ENCODE measurements at regions not wholly inside any gene's neighbourhood (a gene's known extent, or its start where the extent isn't known, plus 50 kb on each side); places are given as distances from the start of the nearest gene placed in this dataset.

GRCh38 chr5:175207321-175208040, 236.5 kb downstream of the DRD1 start:
- no peak for FAIRE-seq
- TF ChIP-seq, protein P1, sequence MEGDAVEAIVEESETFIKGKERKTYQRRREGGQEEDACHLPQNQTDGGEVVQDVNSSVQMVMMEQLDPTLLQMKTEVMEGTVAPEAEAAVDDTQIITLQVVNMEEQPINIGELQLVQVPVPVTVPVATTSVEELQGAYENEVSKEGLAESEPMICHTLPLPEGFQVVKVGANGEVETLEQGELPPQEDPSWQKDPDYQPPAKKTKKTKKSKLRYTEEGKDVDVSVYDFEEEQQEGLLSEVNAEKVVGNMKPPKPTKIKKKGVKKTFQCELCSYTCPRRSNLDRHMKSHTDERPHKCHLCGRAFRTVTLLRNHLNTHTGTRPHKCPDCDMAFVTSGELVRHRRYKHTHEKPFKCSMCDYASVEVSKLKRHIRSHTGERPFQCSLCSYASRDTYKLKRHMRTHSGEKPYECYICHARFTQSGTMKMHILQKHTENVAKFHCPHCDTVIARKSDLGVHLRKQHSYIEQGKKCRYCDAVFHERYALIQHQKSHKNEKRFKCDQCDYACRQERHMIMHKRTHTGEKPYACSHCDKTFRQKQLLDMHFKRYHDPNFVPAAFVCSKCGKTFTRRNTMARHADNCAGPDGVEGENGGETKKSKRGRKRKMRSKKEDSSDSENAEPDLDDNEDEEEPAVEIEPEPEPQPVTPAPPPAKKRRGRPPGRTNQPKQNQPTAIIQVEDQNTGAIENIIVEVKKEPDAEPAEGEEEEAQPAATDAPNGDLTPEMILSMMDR (IDR thresholded peaks at IDR 0.05; ENCODE audit: insufficient read depth, low read length, severe bottlenecking), result no peak

GRCh38 chr5:175206669-175207068, 237.3 kb downstream of the DRD1 start:
- Histone ChIP-seq H3K4me3 (ENCODE audit: low read depth, low read length) (no peak overlapping the region), H3K27me3 (ENCODE audit: control insufficient read depth, insufficient read depth, low read length) (no peaks in the 10 kb centered on the region), H3K36me3 (ENCODE audit: control insufficient read depth, insufficient read depth, low read length) (no peaks in the 10 kb centered on the region)
- TF ChIP-seq, protein P1 (IDR thresholded peaks at IDR 0.05; ENCODE audit: insufficient read depth, low read length, severe bottlenecking), result no peak
- DNase-seq (ENCODE audit: low read depth) (no peak), FAIRE-seq (peak; percentile 18)

More at GRCh38 chr5:175207321-175208040, 236.5 kb downstream of the DRD1 start:
- Histone ChIP-seq H3K4me3 (ENCODE audit: low read depth, low read length) (no peak overlapping the region), H3K27me3 (ENCODE audit: control insufficient read depth, insufficient read depth, low read length) (no peaks in the 10 kb centered on the region), H3K36me3 (ENCODE audit: control insufficient read depth, insufficient read depth, low read length) (no peaks in the 10 kb centered on the region)
- no peak for DNase-seq (ENCODE audit: low read depth)

DNA sequence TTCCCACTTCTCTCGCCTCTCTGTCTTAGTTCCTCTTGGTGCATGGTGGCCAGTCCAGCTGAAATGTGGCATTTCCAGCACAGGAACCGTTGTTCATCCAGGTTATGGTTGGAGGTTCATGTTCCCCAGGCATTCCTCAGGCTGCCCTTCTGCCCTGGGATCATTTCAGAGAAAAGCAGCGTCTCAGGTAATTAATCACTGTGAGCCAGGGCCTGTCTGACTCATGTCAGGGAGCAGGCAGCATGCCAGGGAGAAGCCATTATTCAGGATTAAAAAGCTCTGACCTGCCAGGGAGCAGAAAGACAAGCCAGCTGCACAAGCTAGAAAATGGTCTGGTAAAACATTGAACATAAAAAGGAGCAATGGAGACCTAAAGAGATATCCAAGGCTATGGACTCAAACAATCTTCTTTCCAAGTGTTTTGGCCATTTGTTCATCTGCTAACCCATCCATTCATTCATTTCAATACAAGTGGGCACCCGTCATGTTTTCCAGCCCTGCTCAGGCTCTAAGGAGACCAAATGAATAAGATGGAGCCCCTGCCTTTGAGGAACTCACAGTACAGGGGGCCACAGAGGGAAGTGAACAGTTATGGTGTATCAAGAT, 241.4 kb downstream of the DRD1 start:
- FAIRE-seq (no peak), DNase-seq (ENCODE audit: low read depth) (peak; percentile 76)
- Histone ChIP-seq H3K36me3 (ENCODE audit: control insufficient read depth, insufficient read depth, low read length) (no peaks in the 10 kb centered on the region), H3K27me3 (ENCODE audit: control insufficient read depth, insufficient read depth, low read length) (no peaks in the 10 kb centered on the region), H3K4me3 (ENCODE audit: low read depth, low read length) (no peak overlapping the region)
- TF ChIP-seq, protein P1 (IDR thresholded peaks at IDR 0.05; ENCODE audit: insufficient read depth, low read length, severe bottlenecking), result no peak

GRCh38 chr5:175201393-175201792, 242.6 kb downstream of the DRD1 start:
- no peak for DNase-seq (ENCODE audit: low read depth)
- no peaks in the 10 kb centered on the region for H3K36me3 ChIP-seq (ENCODE audit: control insufficient read depth, insufficient read depth, low read length)
- FAIRE-seq, result no peak
- TF ChIP-seq, protein P1 (IDR thresholded peaks at IDR 0.05; ENCODE audit: insufficient read depth, low read length, severe bottlenecking), result no peak
- H3K27me3 ChIP-seq (ENCODE audit: control insufficient read depth, insufficient read depth, low read length), result no peaks in the 10 kb centered on the region
- H3K4me3 ChIP-seq (ENCODE audit: low read depth, low read length), result no peak overlapping the region

GRCh38 chr5:175195698-175196656, 248.0 kb downstream of the DRD1 start:
- DNase-seq (ENCODE audit: low read depth) (no peak), FAIRE-seq (no peak)
- Histone ChIP-seq H3K4me3 (ENCODE audit: low read depth, low read length) (no peak overlapping the region), H3K36me3 (ENCODE audit: control insufficient read depth, insufficient read depth, low read length) (no peaks in the 10 kb centered on the region), H3K27me3 (ENCODE audit: control insufficient read depth, insufficient read depth, low read length) (no peaks in the 10 kb centered on the region)
- TF ChIP-seq, protein P1 (IDR thresholded peaks at IDR 0.05; ENCODE audit: insufficient read depth, low read length, severe bottlenecking), result no peak
